ENCODE measurements at regions not wholly inside any gene's neighbourhood (a gene's known extent, or its start where the extent isn't known, plus 50 kb on each side); places are given as distances from the start of the nearest gene placed in this dataset.

- no peak for TF ChIP-seq ELF4 (CRISPR knock-in tag; IDR thresholded peaks at IDR 0.05; ENCODE audit: borderline replicate concordance)
- TF ChIP-seq ZNF224 (CRISPR knock-in tag; IDR thresholded peaks at IDR 0.05) = no peak
- no peak for TF ChIP-seq GATA4 (IDR thresholded peaks at IDR 0.05; ENCODE audit: borderline replicate concordance, low read depth)
- no peak for TF ChIP-seq GMEB1 (CRISPR knock-in tag; IDR thresholded peaks at IDR 0.05; ENCODE audit: borderline replicate concordance)
- TF ChIP-seq FOXM1 (CRISPR knock-in tag; IDR thresholded peaks at IDR 0.05) = no peak
- TF ChIP-seq GABPA (IDR thresholded peaks at IDR 0.05; ENCODE audit: low read depth, low read length) = no peak
- TF ChIP-seq GABPA (CRISPR knock-in tag; IDR thresholded peaks at IDR 0.05; ENCODE audit: low read depth) = no peak
Measured at GRCh38 chr15:91482799-91483198, 370.7 kb upstream of the SLCO3A1 start.

Data from HepG2 (cell line).